ENCODE measurements at regions not wholly inside any gene's neighbourhood (a gene's known extent, or its start where the extent isn't known, plus 50 kb on each side); places are given as distances from the start of the nearest gene placed in this dataset.

DNA sequence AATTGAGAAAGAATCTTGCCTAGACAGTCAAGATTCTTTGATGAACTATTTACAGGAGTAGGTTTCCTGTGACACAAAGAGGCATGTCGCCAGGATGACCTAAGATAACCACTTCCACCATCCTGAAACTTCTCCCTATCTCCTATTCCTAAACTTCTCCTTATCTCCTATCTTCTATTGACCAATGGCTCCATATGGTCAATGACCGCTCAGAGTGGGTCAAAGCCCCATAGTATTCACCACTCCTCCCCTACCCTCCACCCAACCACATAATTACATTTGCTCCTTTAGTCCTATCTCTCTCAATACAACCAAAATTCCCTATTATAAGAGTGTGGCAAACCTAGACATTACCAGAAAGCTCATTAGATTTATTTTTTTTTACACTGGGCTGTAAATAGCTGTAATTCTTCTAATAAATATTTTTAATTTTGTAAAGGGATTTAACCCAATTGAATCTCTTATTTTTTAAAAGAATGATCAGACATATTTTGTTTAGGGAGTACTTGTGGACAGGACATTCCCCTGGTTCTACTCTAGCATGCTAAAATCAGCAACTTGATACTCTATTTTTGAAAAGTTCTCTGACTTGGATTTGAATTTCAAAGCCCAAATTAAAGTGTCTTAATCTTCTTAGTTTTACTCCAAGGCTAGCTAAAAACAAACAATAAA lies 416.0 kb upstream of the CCNH start:
- no peak for DNase-seq (ENCODE audit: low read depth)
- TF ChIP-seq POLR2A (IDR thresholded peaks at IDR 0.05; ENCODE audit: extremely low read depth, insufficient read length) (no peak), MYC (IDR thresholded peaks at IDR 0.05; ENCODE audit: low read depth, low read length) (no peak)
- TF ChIP-seq, protein P1, sequence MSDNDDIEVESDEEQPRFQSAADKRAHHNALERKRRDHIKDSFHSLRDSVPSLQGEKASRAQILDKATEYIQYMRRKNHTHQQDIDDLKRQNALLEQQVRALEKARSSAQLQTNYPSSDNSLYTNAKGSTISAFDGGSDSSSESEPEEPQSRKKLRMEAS (IDR thresholded peaks at IDR 0.05; ENCODE audit: low read depth, low read length), result no peak
- TF ChIP-seq, protein P2, sequence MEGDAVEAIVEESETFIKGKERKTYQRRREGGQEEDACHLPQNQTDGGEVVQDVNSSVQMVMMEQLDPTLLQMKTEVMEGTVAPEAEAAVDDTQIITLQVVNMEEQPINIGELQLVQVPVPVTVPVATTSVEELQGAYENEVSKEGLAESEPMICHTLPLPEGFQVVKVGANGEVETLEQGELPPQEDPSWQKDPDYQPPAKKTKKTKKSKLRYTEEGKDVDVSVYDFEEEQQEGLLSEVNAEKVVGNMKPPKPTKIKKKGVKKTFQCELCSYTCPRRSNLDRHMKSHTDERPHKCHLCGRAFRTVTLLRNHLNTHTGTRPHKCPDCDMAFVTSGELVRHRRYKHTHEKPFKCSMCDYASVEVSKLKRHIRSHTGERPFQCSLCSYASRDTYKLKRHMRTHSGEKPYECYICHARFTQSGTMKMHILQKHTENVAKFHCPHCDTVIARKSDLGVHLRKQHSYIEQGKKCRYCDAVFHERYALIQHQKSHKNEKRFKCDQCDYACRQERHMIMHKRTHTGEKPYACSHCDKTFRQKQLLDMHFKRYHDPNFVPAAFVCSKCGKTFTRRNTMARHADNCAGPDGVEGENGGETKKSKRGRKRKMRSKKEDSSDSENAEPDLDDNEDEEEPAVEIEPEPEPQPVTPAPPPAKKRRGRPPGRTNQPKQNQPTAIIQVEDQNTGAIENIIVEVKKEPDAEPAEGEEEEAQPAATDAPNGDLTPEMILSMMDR (IDR thresholded peaks at IDR 0.05; ENCODE audit: low read depth, low read length), result no peak
- no peak overlapping the region for H3K4me3 ChIP-seq (ENCODE audit: low read depth, low read length)

DNA sequence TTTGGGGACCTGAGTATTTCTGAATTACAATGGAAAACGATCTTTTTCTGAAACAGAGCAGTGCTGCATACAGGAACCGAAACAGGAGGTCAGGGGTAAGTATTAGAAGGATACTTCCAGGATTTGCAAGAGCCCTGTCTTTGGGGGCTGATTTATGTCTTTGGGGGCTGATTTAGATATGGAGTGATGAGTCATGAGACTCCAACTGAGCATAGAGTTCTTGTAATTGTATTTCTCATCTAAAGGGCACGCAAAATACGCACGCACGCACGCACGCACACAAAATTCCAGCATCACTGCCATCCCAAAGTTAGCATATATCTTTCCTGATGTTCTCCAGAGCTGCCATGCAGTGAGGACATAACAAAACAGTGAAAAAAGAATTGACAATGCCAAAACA lies 414.8 kb upstream of the CCNH start:
- DNase-seq (ENCODE audit: low read depth), result no peak
- no peak overlapping the region for H3K4me3 ChIP-seq (ENCODE audit: low read depth, low read length)
- no peak for TF ChIP-seq MYC (IDR thresholded peaks at IDR 0.05; ENCODE audit: low read depth, low read length)
- no peak for TF ChIP-seq POLR2A (IDR thresholded peaks at IDR 0.05; ENCODE audit: extremely low read depth, insufficient read length)
- TF ChIP-seq, protein P1 (IDR thresholded peaks at IDR 0.05; ENCODE audit: low read depth, low read length), result no peak
- TF ChIP-seq, protein P2 (IDR thresholded peaks at IDR 0.05; ENCODE audit: low read depth, low read length), result no peak

DNA sequence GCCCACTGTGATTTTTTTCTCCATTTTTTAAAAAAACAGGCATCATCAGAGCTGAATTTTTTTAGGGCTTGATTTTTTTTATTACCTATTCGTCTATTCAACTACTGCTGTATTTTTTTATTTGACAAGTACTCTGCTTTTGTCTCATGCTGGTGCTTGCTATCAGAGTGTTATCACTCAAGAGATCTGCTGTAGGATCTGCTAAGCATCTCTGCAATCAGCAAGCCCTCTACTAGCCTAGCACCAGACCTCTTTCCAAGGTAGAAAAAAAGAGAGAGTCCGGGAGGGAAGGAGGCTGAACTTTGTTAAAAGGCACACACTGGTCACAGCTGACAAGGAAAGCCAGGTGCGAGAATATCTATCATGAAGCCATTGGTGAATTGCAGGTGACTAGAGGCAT lies 413.8 kb upstream of the CCNH start:
- no peak for DNase-seq (ENCODE audit: low read depth)
- H3K4me3 ChIP-seq (ENCODE audit: low read depth, low read length), result no peak overlapping the region
- no peak for TF ChIP-seq MYC (IDR thresholded peaks at IDR 0.05; ENCODE audit: low read depth, low read length)
- TF ChIP-seq, protein P1 (IDR thresholded peaks at IDR 0.05; ENCODE audit: low read depth, low read length), result no peak
- TF ChIP-seq POLR2A (IDR thresholded peaks at IDR 0.05; ENCODE audit: extremely low read depth, insufficient read length), result no peak
- TF ChIP-seq, protein P2 (IDR thresholded peaks at IDR 0.05; ENCODE audit: low read depth, low read length), result no peak

DNA sequence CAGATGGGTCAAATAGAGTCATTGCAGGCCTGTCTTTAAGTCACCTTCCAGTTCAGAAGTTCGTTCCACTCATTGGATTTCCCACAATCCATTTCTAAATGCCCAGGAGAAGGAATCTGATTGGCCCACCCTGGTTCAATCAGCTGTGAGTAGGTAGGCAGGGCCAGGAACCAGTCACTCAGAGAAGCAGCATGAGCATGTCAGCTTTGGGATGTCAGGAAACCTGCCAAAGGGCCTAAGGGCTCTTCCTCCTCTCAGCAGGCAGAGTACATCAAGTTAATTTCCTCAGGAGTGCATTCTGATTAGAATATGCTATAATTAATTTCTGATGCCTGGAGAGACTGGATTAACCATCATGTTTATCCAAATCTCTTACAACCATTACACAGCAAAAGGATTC lies 412.9 kb upstream of the CCNH start:
- H3K4me3 ChIP-seq (ENCODE audit: low read depth, low read length), result no peak overlapping the region
- TF ChIP-seq, protein P2 (IDR thresholded peaks at IDR 0.05; ENCODE audit: low read depth, low read length), result no peak
- TF ChIP-seq POLR2A (IDR thresholded peaks at IDR 0.05; ENCODE audit: extremely low read depth, insufficient read length) (no peak), MYC (IDR thresholded peaks at IDR 0.05; ENCODE audit: low read depth, low read length) (no peak)
- TF ChIP-seq, protein P1 (IDR thresholded peaks at IDR 0.05; ENCODE audit: low read depth, low read length), result no peak
- no peak for DNase-seq (ENCODE audit: low read depth)

DNA sequence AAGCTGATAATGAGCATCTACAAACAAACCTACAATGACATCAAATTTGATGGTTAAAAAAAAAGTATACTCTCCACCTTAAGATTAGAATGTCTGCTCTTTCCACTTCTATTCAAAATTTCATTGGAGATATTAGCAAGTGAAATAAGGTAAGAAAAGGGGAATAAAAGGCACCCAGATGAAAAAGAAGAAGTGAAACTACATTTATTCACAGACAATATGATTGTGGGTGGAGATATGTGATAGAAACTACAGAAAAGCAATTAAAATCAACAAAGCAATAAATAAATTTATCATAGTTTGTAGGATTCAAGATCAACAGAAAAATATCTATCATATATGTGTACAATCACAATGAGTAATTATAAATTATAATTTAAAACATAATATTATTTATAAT lies 395.1 kb upstream of the CCNH start:
- H3K4me3 ChIP-seq (ENCODE audit: low read depth, low read length), result no peak overlapping the region
- TF ChIP-seq, protein P1 (IDR thresholded peaks at IDR 0.05; ENCODE audit: low read depth, low read length), result no peak
- TF ChIP-seq, protein P2 (IDR thresholded peaks at IDR 0.05; ENCODE audit: low read depth, low read length), result no peak
- TF ChIP-seq MYC (IDR thresholded peaks at IDR 0.05; ENCODE audit: low read depth, low read length), result no peak
- no peak for TF ChIP-seq POLR2A (IDR thresholded peaks at IDR 0.05; ENCODE audit: extremely low read depth, insufficient read length)
- DNase-seq (ENCODE audit: low read depth), result no peak
